Gastrocnemius medialis (tissue), 4 donors: ENCODE measurements at regions not wholly inside any gene's neighbourhood (a gene's known extent, or its start where the extent isn't known, plus 50 kb on each side); places are given as distances from the start of the nearest gene placed in this dataset.

Experiments
- ATAC-seq, 2 donors: fragments of 150-250 bp; one replicate each; pipeline ENCODE4 v1.9.1; 2016
- DNase-seq, 2 donors: peaks; one replicate each; pipeline ENCODE4 v3.0.0-alpha.2; 2019
- H3K27ac ChIP-seq, 4 donors: fragments of 200-600 bp; sonication (generic); 1 replicate in 1 of 4; 2 replicates in 3 of 4; pipeline ENCODE4 v1.5.1; 2016 to 2018; ENCODE audit warnings: mild to moderate bottlenecking in 2 of 4, moderate library complexity in 1 of 4
- H3K27me3 ChIP-seq, 3 donors: fragments of 200-600 bp; sonication (generic) in 2 of 3; 1 replicate in 1 of 3; 2 replicates in 2 of 3; pipeline versions ENCODE4 v1.5.1 to v1.6.0; 2016 to 2019; ENCODE audit warnings: mild to moderate bottlenecking in 1 of 3, moderate library complexity in 1 of 3
- H3K36me3 ChIP-seq, 2 donors: fragments of 200-600 bp; sonication (generic) in 1 of 2; one replicate each; pipeline ENCODE4 v1.5.1; 2017 to 2018
- H3K4me1 ChIP-seq, 2 donors: fragments of 200-600 bp; sonication (generic) in 1 of 2; one replicate each; pipeline ENCODE4 v1.5.1; 2016 to 2017; ENCODE audit warnings: mild to moderate bottlenecking in 2 of 2
- H3K4me3 ChIP-seq, 4 donors: fragments of 200-600 bp; sonication (generic) in 3 of 4; 1 replicate in 1 of 4; 2 replicates in 3 of 4; pipeline ENCODE4 v1.5.1; 2016 to 2019; ENCODE audit warnings: mild to moderate bottlenecking in 2 of 4
- H3K9me3 ChIP-seq, 3 donors: fragments of 200-600 bp; sonication (generic) in 2 of 3; 1 replicate in 1 of 3; 2 replicates in 2 of 3; pipeline ENCODE4 v1.5.1; 2016 to 2019
- POLR2A ChIP-seq, 2 donors: fragments of 450-650 bp; IDR thresholded peaks; one replicate each; pipeline ENCODE4 v1.6.1; 2017; ENCODE audit warnings: antibody characterized with exemption in 2 of 2, mild to moderate bottlenecking in 2 of 2, moderate library complexity in 2 of 2
- in situ Hi-C, 4 donors: fragments of 200-750 bp; cut with MboI; loops; one replicate each; pipeline versions ENCODE4 v1.15.0 to v1.8.0; 2017; ENCODE audit warnings: low sequenced_read_pairs in 4 of 4
- intact Hi-C: fragments of 100-400 bp; cut with DNase I; formaldehyde crosslinking; loops from one replicate; pipeline ENCODE4 v1.15.1; 2023; ENCODE audit warnings: low total_unique reads
- TF ChIP-seq, protein P1 (sequence below), 5 experiments: fragments of 450-650 bp in 3 of 5; fragments of 200-600 bp in 2 of 5; sonication (generic) in 2 of 5; IDR thresholded peaks in 4 of 5; conservative IDR thresholded peaks in 1 of 5; 1 replicate in 4 of 5; 2 replicates in 1 of 5; pipeline ENCODE4 v1.5.1; 2016 to 2019; ENCODE audit warnings: antibody characterized with exemption in 5 of 5, mild to moderate bottlenecking in 3 of 5, moderate library complexity in 3 of 5

DNA sequence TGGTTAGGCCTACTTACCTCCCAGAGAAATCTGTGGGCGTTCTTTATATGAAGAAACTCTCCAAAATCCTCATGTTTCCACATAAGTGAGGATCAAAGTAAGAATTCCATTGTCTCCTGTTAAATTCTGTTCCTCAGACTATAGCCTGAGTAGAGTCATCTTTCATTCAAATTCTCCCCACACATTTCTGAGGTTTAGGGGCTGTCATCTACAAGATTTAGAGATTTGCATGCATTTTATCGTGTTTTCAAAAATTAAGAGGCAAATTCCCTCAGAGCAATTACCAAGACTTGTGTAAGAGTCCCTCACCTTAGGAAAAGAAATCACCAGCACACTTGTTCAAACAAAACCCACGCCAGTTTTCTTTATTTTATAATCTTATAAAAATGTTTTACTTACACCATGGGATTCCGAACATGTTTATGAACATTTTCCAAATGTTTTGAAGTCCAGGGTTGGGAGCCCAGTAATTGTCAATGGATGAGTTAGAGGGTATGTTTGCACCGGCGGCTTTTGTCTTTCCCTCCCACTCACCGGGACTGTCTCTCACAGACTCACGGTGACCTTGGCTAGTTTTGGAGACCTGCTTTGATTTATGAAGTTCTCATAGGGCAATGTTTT is 367.6 kb downstream of the ENC1 start:
- Histone ChIP-seq H3K27ac (no peak overlapping the region), H3K4me1 (no peaks in the 10 kb centered on the region), H3K4me3 (no peak overlapping the region), H3K36me3 (no peaks in the 10 kb centered on the region), H3K27me3 (no peaks in the 10 kb centered on the region), H3K9me3 (no peaks in the 10 kb centered on the region)
- no peak for ATAC-seq
- in situ Hi-C loops (no loop called here), intact Hi-C loops (no loop called here)
- TF ChIP-seq, protein P1, sequence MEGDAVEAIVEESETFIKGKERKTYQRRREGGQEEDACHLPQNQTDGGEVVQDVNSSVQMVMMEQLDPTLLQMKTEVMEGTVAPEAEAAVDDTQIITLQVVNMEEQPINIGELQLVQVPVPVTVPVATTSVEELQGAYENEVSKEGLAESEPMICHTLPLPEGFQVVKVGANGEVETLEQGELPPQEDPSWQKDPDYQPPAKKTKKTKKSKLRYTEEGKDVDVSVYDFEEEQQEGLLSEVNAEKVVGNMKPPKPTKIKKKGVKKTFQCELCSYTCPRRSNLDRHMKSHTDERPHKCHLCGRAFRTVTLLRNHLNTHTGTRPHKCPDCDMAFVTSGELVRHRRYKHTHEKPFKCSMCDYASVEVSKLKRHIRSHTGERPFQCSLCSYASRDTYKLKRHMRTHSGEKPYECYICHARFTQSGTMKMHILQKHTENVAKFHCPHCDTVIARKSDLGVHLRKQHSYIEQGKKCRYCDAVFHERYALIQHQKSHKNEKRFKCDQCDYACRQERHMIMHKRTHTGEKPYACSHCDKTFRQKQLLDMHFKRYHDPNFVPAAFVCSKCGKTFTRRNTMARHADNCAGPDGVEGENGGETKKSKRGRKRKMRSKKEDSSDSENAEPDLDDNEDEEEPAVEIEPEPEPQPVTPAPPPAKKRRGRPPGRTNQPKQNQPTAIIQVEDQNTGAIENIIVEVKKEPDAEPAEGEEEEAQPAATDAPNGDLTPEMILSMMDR (IDR thresholded peaks at IDR 0.05 in 4 of 5, conservative IDR thresholded peaks at IDR 0.05 in 1 of 5), result no peak
- no peak for TF ChIP-seq POLR2A (IDR thresholded peaks at IDR 0.05)
- DNase-seq, result no peak

DNA sequence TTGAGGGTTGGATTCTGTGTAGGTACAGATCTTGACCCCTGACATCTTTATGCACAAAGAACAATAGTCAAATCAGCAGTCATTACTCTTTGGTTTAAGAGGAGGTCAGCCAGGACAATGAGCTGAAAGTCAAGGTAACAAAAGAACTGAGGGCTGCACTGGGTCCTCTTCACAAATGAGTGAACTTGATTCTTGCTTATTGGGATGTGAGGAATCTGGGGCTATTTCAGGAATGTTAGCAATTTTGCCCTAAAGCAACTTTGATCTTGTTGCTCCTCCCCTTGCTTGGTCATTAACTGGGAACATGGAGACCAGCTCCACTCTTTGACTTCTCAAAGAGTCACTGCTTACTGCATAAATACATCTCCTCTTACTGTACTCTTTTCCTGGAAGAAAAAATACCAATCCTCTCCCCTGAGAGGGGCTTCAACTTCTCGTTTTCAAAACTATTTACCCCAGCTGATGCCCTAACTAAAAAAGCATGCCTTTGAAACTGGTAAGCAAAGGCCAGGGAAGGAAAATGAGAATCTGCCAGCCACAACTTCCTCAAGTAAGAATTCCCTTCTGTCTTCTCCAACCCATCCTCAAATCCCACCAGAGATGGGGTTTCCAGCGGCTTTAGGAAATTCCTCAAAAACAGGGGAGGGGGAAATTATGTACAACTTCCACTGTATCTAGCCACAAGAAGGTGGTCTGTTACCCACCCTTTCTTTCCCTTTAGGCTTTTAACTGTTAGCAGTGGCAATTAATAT is 368.3 kb downstream of the ENC1 start:
- DNase-seq (no peak), ATAC-seq (no peak)

DNA sequence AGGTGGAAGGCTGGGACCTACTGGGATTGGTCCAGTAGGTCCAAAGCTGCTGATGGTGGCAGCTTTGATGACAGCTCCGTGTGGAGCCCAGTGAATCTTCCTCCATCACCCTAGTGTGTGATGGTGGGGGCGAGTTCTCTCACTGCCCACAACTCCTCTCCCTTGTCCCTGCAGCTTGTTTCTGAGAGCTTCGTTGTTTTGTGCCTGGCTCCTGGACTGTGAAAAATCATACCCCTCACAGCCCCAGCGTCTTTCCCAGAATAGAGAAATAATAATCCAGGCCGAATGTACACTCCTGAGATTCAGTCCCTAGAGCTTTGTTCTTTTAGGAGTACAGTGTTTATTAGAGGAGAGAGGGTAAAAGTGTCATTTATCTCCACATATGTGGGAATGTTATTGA is 372.2 kb downstream of the ENC1 start:
- no peaks in the 10 kb centered on the region for H3K9me3 ChIP-seq
- no peak overlapping the region for H3K27ac ChIP-seq
- in situ Hi-C loops, result no loop called here
- H3K27me3 ChIP-seq, result no peaks in the 10 kb centered on the region
- DNase-seq (no peak), ATAC-seq (no peak)
- intact Hi-C loops, result no loop called here
- H3K4me1 ChIP-seq, result no peaks in the 10 kb centered on the region
- no peak overlapping the region for H3K4me3 ChIP-seq
- H3K36me3 ChIP-seq, result no peaks in the 10 kb centered on the region
- TF ChIP-seq POLR2A (IDR thresholded peaks at IDR 0.05), result no peak
- TF ChIP-seq, protein P1 (IDR thresholded peaks at IDR 0.05 in 4 of 5, conservative IDR thresholded peaks at IDR 0.05 in 1 of 5), result no peak

More for the DNA sequence above, 368.3 kb downstream of the ENC1 start:
- no peak overlapping the region for H3K4me3 ChIP-seq
- no peaks in the 10 kb centered on the region for H3K36me3 ChIP-seq
- in situ Hi-C loops, result no loop called here
- intact Hi-C loops, result no loop called here
- H3K9me3 ChIP-seq, result no peaks in the 10 kb centered on the region
- no peaks in the 10 kb centered on the region for H3K4me1 ChIP-seq
- no peaks in the 10 kb centered on the region for H3K27me3 ChIP-seq
- H3K27ac ChIP-seq, result no peak overlapping the region
- no peak for TF ChIP-seq POLR2A (IDR thresholded peaks at IDR 0.05)
- TF ChIP-seq, protein P1 (IDR thresholded peaks at IDR 0.05 in 4 of 5, conservative IDR thresholded peaks at IDR 0.05 in 1 of 5), result no peak

DNA sequence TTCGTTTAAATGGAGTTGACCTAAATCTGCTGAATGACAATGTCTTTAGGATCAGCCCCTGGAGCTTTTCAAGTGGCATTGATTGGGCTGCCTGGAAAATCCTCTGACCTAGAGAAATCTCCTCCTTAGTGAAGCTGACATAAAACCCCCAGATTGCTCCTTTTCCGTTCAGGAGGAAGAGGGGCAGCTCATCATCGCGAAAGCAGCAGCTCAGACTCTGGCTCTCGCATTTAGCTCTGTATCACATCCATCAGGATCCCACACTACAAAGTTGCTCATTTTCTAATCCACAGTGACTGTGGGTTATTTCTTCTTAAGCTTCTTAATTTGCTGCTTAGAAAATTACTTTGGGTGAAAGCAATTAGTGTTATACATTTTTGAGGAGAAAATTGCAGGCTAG is 373.7 kb downstream of the ENC1 start:
- Histone ChIP-seq H3K27me3 (no peaks in the 10 kb centered on the region), H3K4me1 (peaks cover 0 to 14% of the 10 kb centered on the region in 2 donors), H3K36me3 (no peaks in the 10 kb centered on the region), H3K4me3 (no peak overlapping the region), H3K9me3 (no peaks in the 10 kb centered on the region), H3K27ac (no peak overlapping the region)
- in situ Hi-C loops (no loop called here), intact Hi-C loops (no loop called here)
- no peak for DNase-seq
- no peak for ATAC-seq
- TF ChIP-seq, protein P1 (IDR thresholded peaks at IDR 0.05 in 4 of 5, conservative IDR thresholded peaks at IDR 0.05 in 1 of 5), result no peak
- TF ChIP-seq POLR2A (IDR thresholded peaks at IDR 0.05), result no peak
